NK-92 (cell line): ENCODE measurements at regions not wholly inside any gene's neighbourhood (a gene's known extent, or its start where the extent isn't known, plus 50 kb on each side); places are given as distances from the start of the nearest gene placed in this dataset.

Experiments
- DNase-seq: peaks from one replicate; lab custom pipeline; 2025; ENCODE audit not compliant: unreplicated experiment; lab: John Stamatoyannopoulos, UW

DNA sequence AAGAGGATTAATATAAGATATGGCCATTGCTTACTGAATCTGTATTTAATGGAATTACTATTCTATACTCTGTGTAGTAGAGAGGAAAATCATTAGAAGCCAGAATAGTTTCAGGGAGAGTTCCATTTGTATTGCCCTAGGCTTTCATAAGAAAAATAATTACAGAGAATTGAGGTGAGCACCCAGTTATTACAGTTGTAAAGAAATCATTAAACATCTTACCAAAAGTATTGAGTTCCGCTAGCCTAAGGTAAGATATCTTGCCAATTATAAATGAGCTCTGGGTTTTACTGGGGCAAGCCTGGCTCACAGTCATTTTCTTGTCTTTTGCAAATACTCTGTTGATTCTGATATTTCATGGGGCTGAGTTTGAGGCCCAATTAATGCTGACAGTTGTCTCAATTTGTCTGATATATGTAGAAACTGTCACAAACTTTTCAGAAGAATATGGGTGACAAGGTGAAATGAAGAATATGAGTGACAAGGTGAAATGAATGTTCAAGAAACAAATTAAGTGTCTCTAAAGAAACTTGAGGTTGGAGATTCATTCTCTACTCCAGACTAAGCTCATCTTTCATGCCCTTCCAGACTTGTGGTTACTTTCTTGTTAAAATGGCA is 127.8 kb downstream of the PTGER3 start:
- no peak for DNase-seq
